ENCODE measurements at regions not wholly inside any gene's neighbourhood (a gene's known extent, or its start where the extent isn't known, plus 50 kb on each side); places are given as distances from the start of the nearest gene placed in this dataset.

- H3K4ac ChIP-seq (ENCODE audit: low read depth, low read length) = no peak overlapping the region
- no peak overlapping the region for H2AK5ac ChIP-seq (ENCODE audit: low read length)
- no peak overlapping the region for H2BK12ac ChIP-seq (ENCODE audit: low read length)
- no peak overlapping the region for H3K4me3 ChIP-seq (ENCODE audit: low read depth, low read length)
- no peak overlapping the region for H2BK120ac ChIP-seq (ENCODE audit: insufficient read depth, low read length, poor library complexity)
- no peak overlapping the region for H3K9ac ChIP-seq (ENCODE audit: low read length)
- no peak overlapping the region for H3K27ac ChIP-seq (ENCODE audit: low read depth, low read length)
- H3K79me2 ChIP-seq (ENCODE audit: control insufficient read depth, insufficient read depth, low read length, poor library complexity) = no peaks in the 10 kb centered on the region
- no peak overlapping the region for H4K12ac ChIP-seq (ENCODE audit: low read depth, low read length)
- no peaks in the 10 kb centered on the region for H3K27me3 ChIP-seq (ENCODE audit: insufficient read depth, low read length)
- H3K4me2 ChIP-seq (ENCODE audit: low read length) = no peak overlapping the region
- WGBS (ENCODE audit: extremely low coverage, insufficient coverage, insufficient read length) = no CpG with 5 or more reads among the region's 12 CpGs
- no peak overlapping the region for H4K8ac ChIP-seq (ENCODE audit: low read depth, low read length)
- H3K36me3 ChIP-seq (ENCODE audit: control insufficient read depth in 1 of 2, insufficient read depth in 2 of 2, low read length in 2 of 2) = no peaks in the 10 kb centered on the region
- H3K14ac ChIP-seq (ENCODE audit: low read length) = no peak overlapping the region
- H3K4me1 ChIP-seq (ENCODE audit: control insufficient read depth in 1 of 2, insufficient read depth in 2 of 2, low read length in 2 of 2) = no peaks in the 10 kb centered on the region
- no peak overlapping the region for H3K23ac ChIP-seq (ENCODE audit: low read length)
- H3K9me3 ChIP-seq (ENCODE audit: insufficient read depth, low read depth, low read length) = no peaks in the 10 kb centered on the region
- H3K18ac ChIP-seq (ENCODE audit: low read length) = no peak overlapping the region
- no peak overlapping the region for H4K91ac ChIP-seq (ENCODE audit: low read depth, low read length)
- no peak for DNase-seq
- H2AFZ ChIP-seq (ENCODE audit: insufficient read depth, low read length, poor library complexity) = no peak overlapping the region
- no peaks in the 10 kb centered on the region for H3K79me1 ChIP-seq (ENCODE audit: low read length)
- H2BK5ac ChIP-seq (ENCODE audit: low read depth, low read length, poor library complexity) = no peak overlapping the region
Measured at GRCh38 chr2:71872466-71873051, 275.1 kb downstream of the CYP26B1 start.

- Histone ChIP-seq H2BK5ac (ENCODE audit: low read depth, low read length, poor library complexity) (no peak overlapping the region), H2AFZ (ENCODE audit: insufficient read depth, low read length, poor library complexity) (no peak overlapping the region), H3K27ac (ENCODE audit: low read depth, low read length) (no peak overlapping the region), H3K79me1 (ENCODE audit: low read length) (no peaks in the 10 kb centered on the region), H3K79me2 (ENCODE audit: control insufficient read depth, insufficient read depth, low read length, poor library complexity) (no peaks in the 10 kb centered on the region), H3K9ac (ENCODE audit: low read length) (no peak overlapping the region), H3K14ac (ENCODE audit: low read length) (no peak overlapping the region), H3K4me2 (ENCODE audit: low read length) (no peak overlapping the region), H3K4me3 (ENCODE audit: low read depth, low read length) (no peak overlapping the region), H3K9me3 (ENCODE audit: insufficient read depth, low read depth, low read length) (no peaks in the 10 kb centered on the region), H2BK12ac (ENCODE audit: low read length) (no peak overlapping the region), H3K23ac (ENCODE audit: low read length) (no peak overlapping the region), H4K8ac (ENCODE audit: low read depth, low read length) (no peak overlapping the region), H4K12ac (ENCODE audit: low read depth, low read length) (no peak overlapping the region), H4K91ac (ENCODE audit: low read depth, low read length) (no peak overlapping the region), H3K4ac (ENCODE audit: low read depth, low read length) (no peak overlapping the region), H3K18ac (ENCODE audit: low read length) (no peak overlapping the region), H3K4me1 (ENCODE audit: control insufficient read depth in 1 of 2, insufficient read depth in 2 of 2, low read length in 2 of 2) (no peaks in the 10 kb centered on the region), H2AK5ac (ENCODE audit: low read length) (no peak overlapping the region), H3K27me3 (ENCODE audit: insufficient read depth, low read length) (no peaks in the 10 kb centered on the region), H2BK120ac (ENCODE audit: insufficient read depth, low read length, poor library complexity) (no peak overlapping the region), H3K36me3 (ENCODE audit: control insufficient read depth in 1 of 2, insufficient read depth in 2 of 2, low read length in 2 of 2) (no peaks in the 10 kb centered on the region)
- DNase-seq = peak in 1 of 2 donors; percentile 7
- no CpG with 5 or more reads among the region's 11 CpGs for WGBS (ENCODE audit: extremely low coverage, insufficient coverage, insufficient read length)
Measured at GRCh38 chr2:71865391-71865965, 282.2 kb downstream of the CYP26B1 start.

GRCh38 chr2:71864085-71864484, 283.6 kb downstream of the CYP26B1 start:
- Histone ChIP-seq H3K36me3 (ENCODE audit: control insufficient read depth in 1 of 2, insufficient read depth in 2 of 2, low read length in 2 of 2) (no peaks in the 10 kb centered on the region), H3K79me1 (ENCODE audit: low read length) (no peaks in the 10 kb centered on the region), H3K14ac (ENCODE audit: low read length) (no peak overlapping the region), H2BK12ac (ENCODE audit: low read length) (no peak overlapping the region), H3K23ac (ENCODE audit: low read length) (no peak overlapping the region), H3K18ac (ENCODE audit: low read length) (no peak overlapping the region), H2AFZ (ENCODE audit: insufficient read depth, low read length, poor library complexity) (no peak overlapping the region), H3K27ac (ENCODE audit: low read depth, low read length) (no peak overlapping the region), H2AK5ac (ENCODE audit: low read length) (no peak overlapping the region), H2BK5ac (ENCODE audit: low read depth, low read length, poor library complexity) (no peak overlapping the region), H3K27me3 (ENCODE audit: insufficient read depth, low read length) (no peaks in the 10 kb centered on the region), H3K79me2 (ENCODE audit: control insufficient read depth, insufficient read depth, low read length, poor library complexity) (no peaks in the 10 kb centered on the region), H4K12ac (ENCODE audit: low read depth, low read length) (no peak overlapping the region), H4K91ac (ENCODE audit: low read depth, low read length) (no peak overlapping the region), H3K4ac (ENCODE audit: low read depth, low read length) (no peak overlapping the region), H2BK120ac (ENCODE audit: insufficient read depth, low read length, poor library complexity) (no peak overlapping the region), H3K4me3 (ENCODE audit: low read depth, low read length) (no peak overlapping the region), H3K4me2 (ENCODE audit: low read length) (no peak overlapping the region), H3K9me3 (ENCODE audit: insufficient read depth, low read depth, low read length) (no peaks in the 10 kb centered on the region), H4K8ac (ENCODE audit: low read depth, low read length) (no peak overlapping the region), H3K4me1 (ENCODE audit: control insufficient read depth in 1 of 2, insufficient read depth in 2 of 2, low read length in 2 of 2) (no peaks in the 10 kb centered on the region), H3K9ac (ENCODE audit: low read length) (no peak overlapping the region)
- DNase-seq = no peak
- no CpG with 5 or more reads among the region's 5 CpGs for WGBS (ENCODE audit: extremely low coverage, insufficient coverage, insufficient read length)

GRCh38 chr2:71863396-71863795, 284.3 kb downstream of the CYP26B1 start:
- H3K14ac ChIP-seq (ENCODE audit: low read length) = no peak overlapping the region
- H3K27me3 ChIP-seq (ENCODE audit: insufficient read depth, low read length) = no peaks in the 10 kb centered on the region
- no peak overlapping the region for H2BK12ac ChIP-seq (ENCODE audit: low read length)
- H2AFZ ChIP-seq (ENCODE audit: insufficient read depth, low read length, poor library complexity) = no peak overlapping the region
- no peak overlapping the region for H2BK120ac ChIP-seq (ENCODE audit: insufficient read depth, low read length, poor library complexity)
- no peak overlapping the region for H3K23ac ChIP-seq (ENCODE audit: low read length)
- no peak overlapping the region for H3K4ac ChIP-seq (ENCODE audit: low read depth, low read length)
- H3K4me2 ChIP-seq (ENCODE audit: low read length) = no peak overlapping the region
- no peak overlapping the region for H4K8ac ChIP-seq (ENCODE audit: low read depth, low read length)
- no peak overlapping the region for H3K18ac ChIP-seq (ENCODE audit: low read length)
- H4K91ac ChIP-seq (ENCODE audit: low read depth, low read length) = no peak overlapping the region
- no peaks in the 10 kb centered on the region for H3K36me3 ChIP-seq (ENCODE audit: control insufficient read depth in 1 of 2, insufficient read depth in 2 of 2, low read length in 2 of 2)
- no peak overlapping the region for H3K4me3 ChIP-seq (ENCODE audit: low read depth, low read length)
- DNase-seq = no peak
- no peak overlapping the region for H3K27ac ChIP-seq (ENCODE audit: low read depth, low read length)
- no peak overlapping the region for H2BK5ac ChIP-seq (ENCODE audit: low read depth, low read length, poor library complexity)
- no peak overlapping the region for H3K9ac ChIP-seq (ENCODE audit: low read length)
- no peaks in the 10 kb centered on the region for H3K9me3 ChIP-seq (ENCODE audit: insufficient read depth, low read depth, low read length)
- no peak overlapping the region for H4K12ac ChIP-seq (ENCODE audit: low read depth, low read length)
- WGBS (ENCODE audit: extremely low coverage, insufficient coverage, insufficient read length) = no CpG with 5 or more reads among the region's 5 CpGs
- no peaks in the 10 kb centered on the region for H3K79me2 ChIP-seq (ENCODE audit: control insufficient read depth, insufficient read depth, low read length, poor library complexity)
- no peaks in the 10 kb centered on the region for H3K4me1 ChIP-seq (ENCODE audit: control insufficient read depth in 1 of 2, insufficient read depth in 2 of 2, low read length in 2 of 2)
- no peak overlapping the region for H2AK5ac ChIP-seq (ENCODE audit: low read length)
- no peaks in the 10 kb centered on the region for H3K79me1 ChIP-seq (ENCODE audit: low read length)
